ENCODE measurements at regions not wholly inside any gene's neighbourhood (a gene's known extent, or its start where the extent isn't known, plus 50 kb on each side); places are given as distances from the start of the nearest gene placed in this dataset.

DNA sequence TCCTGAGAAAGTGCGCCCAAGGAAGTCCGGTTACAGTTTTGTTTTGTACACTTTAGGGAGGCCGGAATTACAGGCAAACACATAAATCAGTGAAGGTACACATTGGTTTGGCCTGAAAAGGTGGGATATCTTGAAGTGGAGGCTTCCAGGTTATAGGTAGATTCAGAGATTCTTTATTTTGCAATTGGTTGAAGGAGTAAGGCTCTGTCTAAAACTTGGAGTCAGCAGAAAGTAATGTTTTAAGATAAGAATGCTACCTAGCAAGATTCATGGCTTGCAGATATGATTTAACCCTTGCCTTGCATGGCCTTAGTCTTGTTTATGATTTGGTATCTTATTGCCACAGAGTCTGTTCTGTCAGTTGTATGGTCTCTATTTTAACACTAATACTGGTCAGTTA, 165.9 kb upstream of the NDUFV2 start (continued):
- TF ChIP-seq ZMIZ1 (IDR thresholded peaks at IDR 0.05; ENCODE audit: low read depth in 2 of 2, low read length in 2 of 2) (no peak), NR2C1 (IDR thresholded peaks at IDR 0.05) (no peak), NR2C1 (tag; IDR thresholded peaks at IDR 0.05) (0 out of 2 replicates have a peak, but pooled peaks have one; percentile 24), KLF6 (CRISPR knock-in tag; IDR thresholded peaks at IDR 0.05; ENCODE audit: borderline replicate concordance) (no peak), ZNF586 (CRISPR knock-in tag; conservative IDR thresholded peaks at IDR 0.05) (no peak), ARID1B (IDR thresholded peaks at IDR 0.05) (peak; percentile 38; the same call in 1 of the 2 replicates), SMARCE1 (IDR thresholded peaks at IDR 0.05) (peak; percentile 17; the same call in 1 of the 2 replicates), KLF1 (tag; IDR thresholded peaks at IDR 0.05) (no peak), NFATC3 (IDR thresholded peaks at IDR 0.05) (no peak), TBP (optimal IDR thresholded peaks at IDR 0.05; ENCODE audit: low read depth, low read length) (no peak), ZNF212 (CRISPR knock-in tag; IDR thresholded peaks at IDR 0.05) (no peak), HMBOX1 (IDR thresholded peaks at IDR 0.05) (peak; percentile 40; the same call in 1 of the 2 replicates), ATF3 (IDR thresholded peaks at IDR 0.05) (no peak), ATF3 (CRISPR knock-in tag; conservative IDR thresholded peaks at IDR 0.05) (no peak), HDAC8 (tag; IDR thresholded peaks at IDR 0.05) (no peak), ZNF280B (CRISPR knock-in tag; IDR thresholded peaks at IDR 0.05) (no peak), MYNN (IDR thresholded peaks at IDR 0.05) (no peak), MYNN (CRISPR knock-in tag; IDR thresholded peaks at IDR 0.05) (no peak), FOXK2 (conservative IDR thresholded peaks at IDR 0.05 in 1 of 2, IDR thresholded peaks at IDR 0.05 in 1 of 2; ENCODE audit: low read depth in 2 of 2) (0 out of 4 replicates have a peak, but pooled peaks have one; percentile 12 to 13), NR2F6 (CRISPR knock-in tag; IDR thresholded peaks at IDR 0.05) (no peak), CXXC5 (CRISPR knock-in tag; IDR thresholded peaks at IDR 0.05) (no peak), MCM2 (IDR thresholded peaks at IDR 0.05; ENCODE audit: low read depth) (no peak)
- TF ChIP-seq, protein P1, sequence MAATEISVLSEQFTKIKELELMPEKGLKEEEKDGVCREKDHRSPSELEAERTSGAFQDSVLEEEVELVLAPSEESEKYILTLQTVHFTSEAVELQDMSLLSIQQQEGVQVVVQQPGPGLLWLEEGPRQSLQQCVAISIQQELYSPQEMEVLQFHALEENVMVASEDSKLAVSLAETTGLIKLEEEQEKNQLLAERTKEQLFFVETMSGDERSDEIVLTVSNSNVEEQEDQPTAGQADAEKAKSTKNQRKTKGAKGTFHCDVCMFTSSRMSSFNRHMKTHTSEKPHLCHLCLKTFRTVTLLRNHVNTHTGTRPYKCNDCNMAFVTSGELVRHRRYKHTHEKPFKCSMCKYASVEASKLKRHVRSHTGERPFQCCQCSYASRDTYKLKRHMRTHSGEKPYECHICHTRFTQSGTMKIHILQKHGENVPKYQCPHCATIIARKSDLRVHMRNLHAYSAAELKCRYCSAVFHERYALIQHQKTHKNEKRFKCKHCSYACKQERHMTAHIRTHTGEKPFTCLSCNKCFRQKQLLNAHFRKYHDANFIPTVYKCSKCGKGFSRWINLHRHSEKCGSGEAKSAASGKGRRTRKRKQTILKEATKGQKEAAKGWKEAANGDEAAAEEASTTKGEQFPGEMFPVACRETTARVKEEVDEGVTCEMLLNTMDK (IDR thresholded peaks at IDR 0.05; ENCODE audit: borderline replicate concordance, insufficient read depth, low read depth, low read length, poor library complexity, severe bottlenecking): no peak

All from K562 (cell line).